Upper lobe of left lung (tissue), 6 donors: ENCODE measurements at regions not wholly inside any gene's neighbourhood (a gene's known extent, or its start where the extent isn't known, plus 50 kb on each side); places are given as distances from the start of the nearest gene placed in this dataset.

ENCODE experiments used
- ATAC-seq, 2 donors: fragments of 200-7000 bp; cut with Tn5 transposase; one replicate each; pipeline ENCODE4 v1.9.1; 2022; ENCODE audit warnings: mild to moderate bottlenecking in 2 of 2, moderate library complexity in 2 of 2; ENCODE audit not compliant: low FRiP score in 2 of 2
- DNase-seq, 2 donors: peaks; one replicate each; pipeline ENCODE4 v3.0.0-alpha.2; 2019 to 2020
- H3K27ac ChIP-seq, 4 donors: fragments of 200-600 bp; sonication (generic); one replicate each; pipeline ENCODE4 v1.5.1; 2016 to 2019
- H3K27me3 ChIP-seq, 4 donors: fragments of 200-600 bp; sonication (generic); one replicate each; pipeline ENCODE4 v1.5.1; 2017 to 2019
- H3K36me3 ChIP-seq, 4 donors: fragments of 200-600 bp; sonication (generic); one replicate each; pipeline ENCODE4 v1.5.1; 2016 to 2019
- H3K4me1 ChIP-seq, 4 donors: fragments of 200-600 bp; sonication (generic); one replicate each; pipeline ENCODE4 v1.5.1; 2018 to 2019
- H3K4me3 ChIP-seq, 4 donors: fragments of 200-600 bp; sonication (generic); one replicate each; pipeline ENCODE4 v1.5.1; 2017 to 2019; ENCODE audit warnings: mild to moderate bottlenecking in 2 of 4, moderate library complexity in 1 of 4
- H3K9me3 ChIP-seq, 4 donors: fragments of 200-600 bp; sonication (generic); one replicate each; pipeline ENCODE4 v1.5.1; 2018 to 2019
- CTCF ChIP-seq, 6 experiments: fragments of 450-650 bp in 4 of 6; fragments of 200-600 bp in 2 of 6; sonication (generic) in 2 of 6; IDR thresholded peaks; one replicate each; pipeline ENCODE4 v1.5.1; 2016 to 2019; ENCODE audit warnings: antibody characterized with exemption in 6 of 6
- EP300 ChIP-seq, 4 donors: sonication (generic); formaldehyde crosslinking; IDR thresholded peaks; one replicate each; pipeline ENCODE4 v1.5.1; 2017; ENCODE audit warnings: antibody characterized with exemption in 4 of 4, control low read depth in 2 of 4
- POLR2A ChIP-seq, 4 donors: fragments of 450-650 bp; IDR thresholded peaks; one replicate each; pipeline ENCODE4 v1.5.1; 2016 to 2017; ENCODE audit warnings: antibody characterized with exemption in 4 of 4, mild to moderate bottlenecking in 2 of 4
- POLR2AphosphoS5 ChIP-seq, 2 donors: sonication (generic); formaldehyde crosslinking; IDR thresholded peaks; one replicate each; pipeline ENCODE4 v1.5.1; 2017; ENCODE audit warnings: antibody characterized with exemption in 2 of 2
- WGBS, 2 donors: methylation state at CpG; one replicate each; pipeline ENCODE4 v1.1.5; 2017 to 2018; 5-methylcytosine and 5-hydroxymethylcytosine counted together
- donor health status: DM: no; HTN: no; CAD: no; lungs with moderate emphysema.
- donor health status: DM: no; HTN: yes; CAD: no; lungs with severe emphysema.

DNA sequence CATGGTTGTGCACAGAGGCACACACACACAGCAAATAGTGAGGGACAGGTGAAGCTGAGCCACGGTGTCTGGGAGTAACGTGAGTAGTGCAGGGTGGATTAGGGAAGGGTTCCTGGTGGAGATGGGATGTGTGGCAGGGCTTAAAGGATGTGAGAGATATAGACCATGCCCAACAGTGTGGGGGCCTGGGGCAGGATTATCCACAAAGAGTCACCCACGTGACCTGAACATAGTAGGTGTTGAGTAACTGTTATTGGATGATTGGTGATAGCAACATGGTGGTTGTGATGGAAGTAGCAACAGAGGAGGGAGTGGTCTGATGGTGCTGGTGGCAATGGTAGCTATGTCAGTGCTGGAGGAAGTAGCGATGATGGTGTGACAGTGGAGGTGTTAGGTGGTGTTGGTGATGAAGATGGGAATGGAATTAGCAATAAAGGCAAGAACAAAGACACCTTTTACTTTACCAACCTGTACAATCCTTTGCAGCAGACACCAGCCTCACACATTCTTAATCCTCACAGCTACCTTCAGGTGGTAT is 135.1 kb downstream of the MRPL14 start:
- WGBS, 2 donors, result 91 to 93% methylated on average over 4 of the region's 4 CpGs
- Histone ChIP-seq H3K4me1 (peaks cover 0 to 5% (median 0%) of the 10 kb centered on the region in 4 donors), H3K27me3 (no peaks in the 10 kb centered on the region), H3K36me3 (no peaks in the 10 kb centered on the region), H3K4me3 (no peak overlapping the region), H3K9me3 (no peaks in the 10 kb centered on the region), H3K27ac (no peak overlapping the region)
- DNase-seq, result no peak
- TF ChIP-seq EP300 (IDR thresholded peaks at IDR 0.05) (no peak), CTCF (IDR thresholded peaks at IDR 0.05) (no peak), POLR2A (IDR thresholded peaks at IDR 0.05) (no peak), POLR2AphosphoS5 (IDR thresholded peaks at IDR 0.05) (no peak)
- ATAC-seq, result no peak

- DNase-seq (no peak), ATAC-seq (peak in 1 of 2 donors; percentile 55)
- Histone ChIP-seq H3K27ac (no peak overlapping the region), H3K36me3 (no peaks in the 10 kb centered on the region), H3K4me3 (no peak overlapping the region), H3K4me1 (peaks cover 0 to 5% (median 0%) of the 10 kb centered on the region in 4 donors), H3K27me3 (no peaks in the 10 kb centered on the region), H3K9me3 (no peaks in the 10 kb centered on the region)
- 53 to 63% methylated on average over 12 to 18 of the region's 18 CpGs for WGBS, 2 donors
- TF ChIP-seq POLR2AphosphoS5 (IDR thresholded peaks at IDR 0.05), result no peak
- TF ChIP-seq CTCF (IDR thresholded peaks at IDR 0.05), result no peak
- TF ChIP-seq POLR2A (IDR thresholded peaks at IDR 0.05), result no peak
- TF ChIP-seq EP300 (IDR thresholded peaks at IDR 0.05), result no peak
Measured at GRCh38 chr6:43990627-43991619, 136.3 kb downstream of the MRPL14 start.

- Histone ChIP-seq H3K4me1 (peaks cover 0 to 5% (median 0%) of the 10 kb centered on the region in 4 donors), H3K27me3 (no peaks in the 10 kb centered on the region), H3K36me3 (no peaks in the 10 kb centered on the region), H3K27ac (no peak overlapping the region), H3K9me3 (no peaks in the 10 kb centered on the region), H3K4me3 (no peak overlapping the region)
- 68 to 71% methylated on average over 5 to 9 of the region's 9 CpGs for WGBS, 2 donors
- no peak for TF ChIP-seq EP300 (IDR thresholded peaks at IDR 0.05)
- TF ChIP-seq POLR2A (IDR thresholded peaks at IDR 0.05), result no peak
- TF ChIP-seq POLR2AphosphoS5 (IDR thresholded peaks at IDR 0.05), result no peak
- no peak for TF ChIP-seq CTCF (IDR thresholded peaks at IDR 0.05)
- ATAC-seq, result no peak
- DNase-seq, result no peak
Measured at GRCh38 chr6:43990275-43990626, 137.0 kb downstream of the MRPL14 start.

DNA sequence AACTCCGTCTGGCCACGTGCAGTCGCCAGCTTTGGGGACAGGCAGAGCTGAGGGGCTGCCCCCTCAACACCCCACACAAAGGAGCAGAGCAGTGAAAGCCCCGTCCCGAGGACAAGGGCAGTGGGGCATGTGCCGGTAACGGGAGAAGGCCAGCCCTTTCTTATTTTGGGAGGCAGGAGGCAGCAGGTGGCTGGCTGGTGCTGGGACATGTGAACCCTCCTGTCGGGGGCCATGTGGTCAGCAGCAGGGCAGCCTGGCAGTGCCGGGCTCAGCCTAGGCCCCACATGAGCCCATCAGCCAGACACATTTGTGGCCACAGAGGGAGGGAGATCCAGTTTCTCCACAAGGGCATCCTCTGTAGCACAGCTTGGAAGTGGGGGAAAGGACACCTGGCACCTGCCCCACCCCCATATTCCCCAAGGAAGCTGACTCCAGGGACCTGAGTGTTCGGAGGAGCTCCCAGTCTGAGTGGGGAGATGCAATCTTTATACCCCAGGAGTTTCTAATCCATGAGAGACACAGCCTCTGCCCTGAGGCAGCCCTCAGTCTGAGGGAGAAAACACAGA is 137.6 kb downstream of the MRPL14 start:
- no peaks in the 10 kb centered on the region for H3K36me3 ChIP-seq
- no peaks in the 10 kb centered on the region for H3K9me3 ChIP-seq
- TF ChIP-seq EP300 (IDR thresholded peaks at IDR 0.05), result no peak
- no peak for TF ChIP-seq CTCF (IDR thresholded peaks at IDR 0.05)
- no peak for TF ChIP-seq POLR2A (IDR thresholded peaks at IDR 0.05)
- TF ChIP-seq POLR2AphosphoS5 (IDR thresholded peaks at IDR 0.05), result no peak
- H3K27ac ChIP-seq, result no peak overlapping the region
- H3K4me3 ChIP-seq, result no peak overlapping the region
- H3K4me1 ChIP-seq, result peaks cover 0 to 5% (median 0%) of the 10 kb centered on the region in 4 donors
- DNase-seq (no peak), ATAC-seq (no peak)
- H3K27me3 ChIP-seq, result no peaks in the 10 kb centered on the region
- WGBS, 2 donors, result 93 to 94% methylated on average over 8 of the region's 10 CpGs
